ENCODE measurements at regions not wholly inside any gene's neighbourhood (a gene's known extent, or its start where the extent isn't known, plus 50 kb on each side); places are given as distances from the start of the nearest gene placed in this dataset.

DNA sequence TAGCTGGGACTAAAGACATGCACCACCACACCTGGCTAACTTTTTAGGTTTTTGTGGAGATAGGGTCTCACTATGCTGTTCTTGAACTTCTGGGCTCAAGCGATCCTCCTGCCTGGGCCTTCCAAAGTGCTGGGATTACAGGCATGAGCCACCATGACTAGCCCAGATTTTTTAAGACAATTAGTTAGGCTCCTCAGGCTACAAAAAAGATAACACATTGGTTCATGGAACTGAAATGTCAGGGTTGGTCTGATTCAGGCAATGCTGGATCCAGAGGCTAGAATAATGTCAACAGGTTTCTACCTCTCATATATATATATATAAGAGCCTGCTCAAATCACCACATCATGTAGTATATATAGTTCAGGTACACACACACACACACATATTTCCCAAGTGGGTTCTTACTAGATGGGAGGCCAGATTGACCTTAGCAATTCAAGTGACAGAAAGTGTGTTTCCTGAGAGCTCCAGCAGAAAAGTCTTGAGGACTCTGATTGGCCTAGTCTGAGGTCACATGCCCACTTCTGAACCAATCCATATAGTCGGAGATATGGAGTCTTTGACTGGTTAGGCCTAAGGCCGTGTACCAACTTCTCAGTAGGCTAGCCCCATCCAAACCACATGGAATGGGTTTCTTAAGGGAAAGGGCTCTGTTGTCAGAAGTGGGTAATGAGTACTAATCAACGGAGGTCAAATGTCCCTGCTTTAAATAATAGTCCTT, 72.6 kb upstream of the LAPTM4A start:
- TF ChIP-seq, protein P1, sequence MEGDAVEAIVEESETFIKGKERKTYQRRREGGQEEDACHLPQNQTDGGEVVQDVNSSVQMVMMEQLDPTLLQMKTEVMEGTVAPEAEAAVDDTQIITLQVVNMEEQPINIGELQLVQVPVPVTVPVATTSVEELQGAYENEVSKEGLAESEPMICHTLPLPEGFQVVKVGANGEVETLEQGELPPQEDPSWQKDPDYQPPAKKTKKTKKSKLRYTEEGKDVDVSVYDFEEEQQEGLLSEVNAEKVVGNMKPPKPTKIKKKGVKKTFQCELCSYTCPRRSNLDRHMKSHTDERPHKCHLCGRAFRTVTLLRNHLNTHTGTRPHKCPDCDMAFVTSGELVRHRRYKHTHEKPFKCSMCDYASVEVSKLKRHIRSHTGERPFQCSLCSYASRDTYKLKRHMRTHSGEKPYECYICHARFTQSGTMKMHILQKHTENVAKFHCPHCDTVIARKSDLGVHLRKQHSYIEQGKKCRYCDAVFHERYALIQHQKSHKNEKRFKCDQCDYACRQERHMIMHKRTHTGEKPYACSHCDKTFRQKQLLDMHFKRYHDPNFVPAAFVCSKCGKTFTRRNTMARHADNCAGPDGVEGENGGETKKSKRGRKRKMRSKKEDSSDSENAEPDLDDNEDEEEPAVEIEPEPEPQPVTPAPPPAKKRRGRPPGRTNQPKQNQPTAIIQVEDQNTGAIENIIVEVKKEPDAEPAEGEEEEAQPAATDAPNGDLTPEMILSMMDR (IDR thresholded peaks at IDR 0.05; ENCODE audit: low read depth, low read length): no peak
- TF ChIP-seq POLR2A (IDR thresholded peaks at IDR 0.05; ENCODE audit: extremely low read depth, insufficient read length): no peak
- TF ChIP-seq MAX (IDR thresholded peaks at IDR 0.05; ENCODE audit: low read depth, low read length): no peak
- TF ChIP-seq MYC (IDR thresholded peaks at IDR 0.05; ENCODE audit: low read depth, low read length): no peak
- no peak for DNase-seq (ENCODE audit: low read depth)
- H3K4me3 ChIP-seq (ENCODE audit: low read depth, low read length): no peak overlapping the region

GRCh38 chr2:20122864-20123263, 71.4 kb upstream of the LAPTM4A start:
- H3K4me3 ChIP-seq (ENCODE audit: low read depth, low read length): no peak overlapping the region
- DNase-seq (ENCODE audit: low read depth): no peak
- TF ChIP-seq MAX (IDR thresholded peaks at IDR 0.05; ENCODE audit: low read depth, low read length) (no peak), MYC (IDR thresholded peaks at IDR 0.05; ENCODE audit: low read depth, low read length) (no peak), POLR2A (IDR thresholded peaks at IDR 0.05; ENCODE audit: extremely low read depth, insufficient read length) (no peak)
- TF ChIP-seq, protein P1 (IDR thresholded peaks at IDR 0.05; ENCODE audit: low read depth, low read length): no peak

DNA sequence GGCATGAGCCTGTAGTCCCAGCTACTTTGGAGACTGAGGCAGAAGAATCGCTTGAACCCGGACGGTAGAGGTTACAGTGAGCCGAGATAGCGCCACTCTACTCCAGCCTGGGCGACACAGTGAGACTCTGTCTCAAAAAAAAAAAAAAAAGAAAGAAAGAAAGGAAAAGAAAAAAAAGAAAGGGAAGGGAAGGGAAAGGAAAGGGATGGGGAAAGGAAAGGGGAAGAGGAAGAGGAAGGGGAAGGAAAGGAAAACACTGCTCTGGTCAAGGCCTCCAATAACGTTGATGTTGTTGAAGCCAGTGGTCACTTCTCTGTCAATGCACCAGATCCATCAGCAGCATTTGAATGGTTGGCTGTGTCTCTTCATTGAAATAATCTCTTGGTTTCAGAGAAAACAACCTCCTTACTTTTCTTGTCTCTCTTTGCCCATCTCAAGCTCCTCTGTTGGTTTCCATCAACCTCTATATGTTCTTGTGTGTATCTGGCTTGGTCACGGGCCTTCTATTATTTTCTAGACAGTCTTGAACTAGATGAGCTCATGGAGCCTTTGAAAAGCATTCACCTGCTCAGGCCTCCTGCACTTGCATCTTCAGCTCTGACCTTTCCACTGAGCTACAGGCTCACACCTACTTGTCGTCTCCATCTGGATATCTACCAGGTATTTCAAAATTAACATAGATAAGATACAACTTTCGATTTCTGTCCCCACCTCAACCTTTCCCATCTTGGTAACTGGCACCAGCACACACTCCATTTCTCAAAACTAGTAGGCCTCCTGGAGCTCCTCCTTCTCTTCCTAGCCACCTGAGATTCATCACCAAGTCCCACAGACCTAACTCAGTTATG, 69.4 kb upstream of the LAPTM4A start:
- no peak for TF ChIP-seq MAX (IDR thresholded peaks at IDR 0.05; ENCODE audit: low read depth, low read length)
- no peak for TF ChIP-seq MYC (IDR thresholded peaks at IDR 0.05; ENCODE audit: low read depth, low read length)
- TF ChIP-seq POLR2A (IDR thresholded peaks at IDR 0.05; ENCODE audit: extremely low read depth, insufficient read length): no peak
- TF ChIP-seq, protein P1 (IDR thresholded peaks at IDR 0.05; ENCODE audit: low read depth, low read length): no peak
- H3K4me3 ChIP-seq (ENCODE audit: low read depth, low read length): no peak overlapping the region
- no peak for DNase-seq (ENCODE audit: low read depth)

DNA sequence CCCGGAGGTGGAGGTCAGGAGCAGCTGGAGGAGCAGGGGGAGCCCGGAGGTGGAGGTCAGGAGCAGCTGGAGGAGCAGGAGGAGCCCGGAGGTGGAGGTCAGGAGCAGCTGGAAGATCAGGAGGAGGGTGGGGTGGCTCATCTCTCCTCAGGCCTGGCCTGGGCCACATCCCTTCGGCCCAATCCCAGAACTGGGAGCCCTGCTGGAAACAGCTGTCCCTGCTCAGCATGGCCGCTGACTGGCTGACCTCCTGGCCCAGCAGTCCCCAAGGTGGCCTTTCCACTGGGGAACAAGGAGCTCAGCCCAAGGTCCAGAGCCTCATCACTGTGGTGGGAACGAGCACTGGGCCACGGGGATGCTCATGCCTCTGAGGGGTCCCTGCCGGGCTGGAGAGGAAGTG, 66.6 kb upstream of the LAPTM4A start:
- no peak overlapping the region for H3K4me3 ChIP-seq (ENCODE audit: low read depth, low read length)
- TF ChIP-seq MAX (IDR thresholded peaks at IDR 0.05; ENCODE audit: low read depth, low read length) (no peak), MYC (IDR thresholded peaks at IDR 0.05; ENCODE audit: low read depth, low read length) (no peak), POLR2A (IDR thresholded peaks at IDR 0.05; ENCODE audit: extremely low read depth, insufficient read length) (no peak)
- TF ChIP-seq, protein P1 (IDR thresholded peaks at IDR 0.05; ENCODE audit: low read depth, low read length): no peak

DNA sequence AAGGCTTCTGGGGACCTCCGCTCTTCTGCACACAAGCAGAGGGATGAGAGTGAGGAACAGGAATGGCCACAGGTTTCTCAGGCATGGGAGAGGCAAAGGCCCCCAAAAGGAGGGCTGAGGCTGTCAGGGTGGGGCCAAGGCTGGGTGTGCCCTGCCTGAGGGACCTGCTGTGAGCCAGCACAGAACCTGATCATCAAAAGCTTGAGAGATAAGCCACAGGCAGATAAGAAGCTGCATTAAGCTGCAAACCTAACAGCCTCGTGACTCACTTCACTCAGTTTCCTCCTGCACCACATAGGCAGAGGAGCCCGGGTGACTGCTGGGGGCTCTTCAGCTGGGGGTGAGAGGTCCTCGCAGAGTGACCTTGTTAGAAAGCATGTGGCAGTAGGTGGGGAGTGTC, 64.5 kb upstream of the LAPTM4A start:
- no peak for DNase-seq (ENCODE audit: low read depth)

More for the DNA sequence above, 66.6 kb upstream of the LAPTM4A start:
- DNase-seq (ENCODE audit: low read depth): no peak

More for the DNA sequence above, 64.5 kb upstream of the LAPTM4A start:
- no peak for TF ChIP-seq MYC (IDR thresholded peaks at IDR 0.05; ENCODE audit: low read depth, low read length)
- TF ChIP-seq, protein P1 (IDR thresholded peaks at IDR 0.05; ENCODE audit: low read depth, low read length): no peak
- TF ChIP-seq MAX (IDR thresholded peaks at IDR 0.05; ENCODE audit: low read depth, low read length): no peak
- TF ChIP-seq POLR2A (IDR thresholded peaks at IDR 0.05; ENCODE audit: extremely low read depth, insufficient read length): no peak
- H3K4me3 ChIP-seq (ENCODE audit: low read depth, low read length): no peak overlapping the region

All from NB4 (cell line).